DND-41 (cell line): ENCODE measurements at regions not wholly inside any gene's neighbourhood (a gene's known extent, or its start where the extent isn't known, plus 50 kb on each side); places are given as distances from the start of the nearest gene placed in this dataset.
"Not testable (repeated sequence)": the region's sequence is repeated elsewhere in the genome, so short reads cannot be mapped to it uniquely, and the experiment has no call there.

ENCODE experiments used
- ATAC-seq: fragments of 200-7000 bp; cut with Tn5 transposase; 3 replicates; pipeline ENCODE4 v1.9.1; 2021; ENCODE audit warnings: low read depth; ENCODE audit not compliant: insufficient read depth
- DNase-seq: peaks from one replicate; pipeline ENCODE4 v3.0.0-alpha.2; 2020
- H2AFZ ChIP-seq: 2 replicates; pipeline ENCODE4 v1.6.0; 2012; ENCODE audit warnings: low read depth, low read length
- H3K27ac ChIP-seq: 2 replicates; pipeline ENCODE4 v1.5.1; 2012; ENCODE audit warnings: low read length, inconsistent platforms
- H3K27me3 ChIP-seq: fragments of 200-600 bp; sonication (generic); 2 replicates; pipeline ENCODE4 v1.6.0; 2012; ENCODE audit warnings: low read length, mild to moderate bottlenecking, inconsistent platforms; ENCODE audit not compliant: insufficient read depth, poor library complexity
- H3K36me3 ChIP-seq: 2 replicates; pipeline ENCODE4 v1.5.1; 2012; ENCODE audit warnings: low read length, inconsistent platforms; ENCODE audit not compliant: insufficient read depth
- H3K4me1 ChIP-seq: 2 replicates; pipeline ENCODE4 v1.5.1; 2012; ENCODE audit warnings: mild to moderate bottlenecking, low read length; ENCODE audit not compliant: insufficient read depth
- H3K4me2 ChIP-seq: 2 replicates; pipeline ENCODE4 v1.6.0; 2012; ENCODE audit warnings: mild to moderate bottlenecking, moderate library complexity, low read length, inconsistent platforms; ENCODE audit not compliant: insufficient read depth
- H3K4me3 ChIP-seq, 2 experiments: fragments of 200-600 bp in 1 of 2; shearing (Covaris generic) in 1 of 2; 2 replicates each; pipeline ENCODE4 v1.5.1; 2012 to 2016; ENCODE audit warnings: inconsistent platforms in 2 of 2, low read length in 2 of 2, mild to moderate bottlenecking in 2 of 2, low read depth in 1 of 2, moderate library complexity in 1 of 2
- H3K79me2 ChIP-seq: 2 replicates; pipeline ENCODE4 v1.6.0; 2012; ENCODE audit warnings: low read length, inconsistent platforms; ENCODE audit not compliant: insufficient read depth
- H3K9ac ChIP-seq: 2 replicates; pipeline ENCODE4 v1.6.0; 2012; ENCODE audit warnings: low read depth, mild to moderate bottlenecking, inconsistent platforms, low read length, moderate library complexity
- H3K9me3 ChIP-seq: 2 replicates; pipeline ENCODE4 v1.5.1; 2012; ENCODE audit warnings: low read length, moderate library complexity, mild to moderate bottlenecking, inconsistent platforms; ENCODE audit not compliant: insufficient read depth, severe bottlenecking
- H4K20me1 ChIP-seq: 2 replicates; pipeline ENCODE4 v1.6.0; 2012; ENCODE audit warnings: low read length; ENCODE audit not compliant: insufficient read depth
- EZH2 ChIP-seq: IDR thresholded peaks from 3 replicates; pipeline ENCODE4 v1.6.1; 2012; ENCODE audit warnings: borderline replicate concordance, low read depth, mild to moderate bottlenecking, moderate library complexity, low read length, inconsistent platforms; ENCODE audit not compliant: severe bottlenecking
- TF ChIP-seq, protein P1 (sequence below): IDR thresholded peaks from 2 replicates; pipeline ENCODE4 v1.5.1; 2012; ENCODE audit warnings: borderline replicate concordance, low read length, moderate library complexity, mild to moderate bottlenecking; ENCODE audit not compliant: poor library complexity, severe bottlenecking; ENCODE audit errors: extremely low read depth

DNA sequence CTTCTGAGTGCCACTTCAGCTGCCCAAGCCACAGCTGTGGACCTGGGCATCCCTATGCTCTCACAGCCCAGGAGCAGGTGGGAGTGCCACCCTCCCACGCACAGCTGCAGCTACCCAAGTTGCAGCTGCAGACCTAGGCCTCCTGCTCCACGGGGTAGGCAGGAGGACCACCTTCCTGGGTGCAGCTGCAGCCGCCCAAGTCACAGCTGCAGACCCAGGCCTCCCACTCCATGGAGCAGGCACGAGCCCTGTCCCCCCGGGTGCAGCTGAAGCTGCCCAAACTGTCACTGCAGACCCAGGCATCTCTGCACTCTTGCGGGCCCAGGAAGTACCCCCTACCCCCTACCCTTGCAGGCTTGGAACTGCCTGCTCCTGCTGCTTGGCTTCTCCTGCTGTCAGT, 260.2 kb downstream of the XPNPEP1 start:
- H3K4me2 ChIP-seq: no peak overlapping the region
- H3K27me3 ChIP-seq: no peaks in the 10 kb centered on the region
- H3K79me2 ChIP-seq: no peaks in the 10 kb centered on the region
- TF ChIP-seq, protein P1, sequence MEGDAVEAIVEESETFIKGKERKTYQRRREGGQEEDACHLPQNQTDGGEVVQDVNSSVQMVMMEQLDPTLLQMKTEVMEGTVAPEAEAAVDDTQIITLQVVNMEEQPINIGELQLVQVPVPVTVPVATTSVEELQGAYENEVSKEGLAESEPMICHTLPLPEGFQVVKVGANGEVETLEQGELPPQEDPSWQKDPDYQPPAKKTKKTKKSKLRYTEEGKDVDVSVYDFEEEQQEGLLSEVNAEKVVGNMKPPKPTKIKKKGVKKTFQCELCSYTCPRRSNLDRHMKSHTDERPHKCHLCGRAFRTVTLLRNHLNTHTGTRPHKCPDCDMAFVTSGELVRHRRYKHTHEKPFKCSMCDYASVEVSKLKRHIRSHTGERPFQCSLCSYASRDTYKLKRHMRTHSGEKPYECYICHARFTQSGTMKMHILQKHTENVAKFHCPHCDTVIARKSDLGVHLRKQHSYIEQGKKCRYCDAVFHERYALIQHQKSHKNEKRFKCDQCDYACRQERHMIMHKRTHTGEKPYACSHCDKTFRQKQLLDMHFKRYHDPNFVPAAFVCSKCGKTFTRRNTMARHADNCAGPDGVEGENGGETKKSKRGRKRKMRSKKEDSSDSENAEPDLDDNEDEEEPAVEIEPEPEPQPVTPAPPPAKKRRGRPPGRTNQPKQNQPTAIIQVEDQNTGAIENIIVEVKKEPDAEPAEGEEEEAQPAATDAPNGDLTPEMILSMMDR: no peak
- no peak for TF ChIP-seq EZH2
- ATAC-seq (no peak), DNase-seq (no peak)
- H3K4me1 ChIP-seq: no peaks in the 10 kb centered on the region
- H3K9ac ChIP-seq: no peak overlapping the region
- no peak overlapping the region for H2AFZ ChIP-seq
- no peak overlapping the region for H3K27ac ChIP-seq
- no peaks in the 10 kb centered on the region for H3K36me3 ChIP-seq
- peaks cover 13% of the 10 kb centered on the region for H3K9me3 ChIP-seq
- H3K4me3 ChIP-seq: no peak overlapping the region
- H4K20me1 ChIP-seq: no peaks in the 10 kb centered on the region

DNA sequence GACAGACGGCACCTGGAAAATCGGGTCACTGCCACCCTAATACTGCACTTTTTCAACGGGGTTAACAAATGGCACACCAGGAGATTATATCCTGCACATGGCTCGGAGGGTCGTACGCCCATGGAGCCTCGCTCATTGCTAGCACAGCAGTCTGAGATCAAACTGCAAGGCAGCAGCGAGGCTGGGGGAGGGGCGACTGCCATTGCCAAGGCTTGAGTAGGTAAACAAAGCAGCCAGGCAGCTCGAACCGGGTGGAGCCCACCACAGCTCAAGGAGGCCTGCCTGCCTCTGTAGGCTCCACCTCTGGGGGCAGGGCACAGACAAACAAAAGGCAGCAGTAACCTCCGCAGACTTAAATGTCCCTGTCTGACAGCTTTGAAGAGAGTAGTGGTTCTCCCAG, 270.7 kb downstream of the XPNPEP1 start:
- not testable (repeated sequence) for H3K4me1 ChIP-seq, H3K27ac ChIP-seq, DNase-seq, H3K9me3 ChIP-seq, H2AFZ ChIP-seq, H3K4me2 ChIP-seq, H4K20me1 ChIP-seq, ATAC-seq, H3K9ac ChIP-seq, H3K4me3 ChIP-seq, H3K79me2 ChIP-seq, H3K36me3 ChIP-seq, H3K27me3 ChIP-seq

DNA sequence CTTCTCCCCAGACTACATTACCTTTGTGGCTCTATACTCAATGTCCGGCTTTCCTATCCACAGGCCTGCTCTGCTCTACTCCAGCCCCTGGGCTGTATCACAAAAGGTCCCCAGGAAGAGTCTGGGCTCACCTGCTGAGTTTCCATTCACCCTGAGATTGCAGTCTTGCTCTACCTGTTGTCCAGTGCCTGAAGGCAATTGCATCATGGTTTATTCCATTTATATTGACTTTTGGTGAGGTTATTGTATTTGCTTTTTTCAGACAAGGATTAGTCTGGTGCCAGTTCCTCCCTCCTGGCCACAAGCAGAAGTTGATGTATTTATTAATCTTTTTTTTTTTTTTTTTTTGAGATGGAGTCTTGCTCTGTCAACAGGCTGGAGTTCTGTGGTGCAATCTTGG, 273.1 kb downstream of the XPNPEP1 start:
- no peak overlapping the region for H3K4me3 ChIP-seq
- no peaks in the 10 kb centered on the region for H3K79me2 ChIP-seq
- H4K20me1 ChIP-seq: no peaks in the 10 kb centered on the region
- no peaks in the 10 kb centered on the region for H3K27me3 ChIP-seq
- TF ChIP-seq EZH2: no peak
- TF ChIP-seq, protein P1: no peak
- no peak overlapping the region for H3K4me2 ChIP-seq
- DNase-seq: no peak
- ATAC-seq: no peak
- no peaks in the 10 kb centered on the region for H3K36me3 ChIP-seq
- no peak overlapping the region for H3K9ac ChIP-seq
- H2AFZ ChIP-seq: no peak overlapping the region
- H3K27ac ChIP-seq: no peak overlapping the region
- H3K4me1 ChIP-seq: no peaks in the 10 kb centered on the region
- no peaks in the 10 kb centered on the region for H3K9me3 ChIP-seq

DNA sequence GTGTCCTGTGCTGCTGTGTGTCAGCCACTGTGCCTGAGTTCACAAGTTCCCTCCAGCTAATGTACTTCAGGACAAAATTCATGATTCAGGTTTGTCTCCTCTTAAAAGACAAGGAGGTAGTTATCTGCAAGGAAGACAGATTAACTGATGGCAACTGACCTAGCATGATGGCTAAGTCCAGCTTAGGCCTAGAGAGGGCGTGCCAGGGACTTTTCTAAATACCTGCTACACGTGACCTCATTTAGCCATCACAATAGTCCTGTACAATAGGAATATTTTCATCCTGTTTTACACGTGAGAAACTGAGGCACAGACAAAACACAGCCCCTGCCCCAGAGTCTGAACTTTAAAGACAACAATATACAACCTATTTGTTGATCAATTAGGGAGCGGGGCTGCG, 275.7 kb downstream of the XPNPEP1 start:
- Histone ChIP-seq H3K27me3 (no peaks in the 10 kb centered on the region), H3K27ac (no peak overlapping the region), H3K9me3 (no peaks in the 10 kb centered on the region), H4K20me1 (no peaks in the 10 kb centered on the region), H3K36me3 (no peaks in the 10 kb centered on the region), H3K4me1 (no peaks in the 10 kb centered on the region), H3K79me2 (no peaks in the 10 kb centered on the region), H3K4me2 (no peak overlapping the region), H3K9ac (no peak overlapping the region), H2AFZ (no peak overlapping the region), H3K4me3 (no peak overlapping the region)
- DNase-seq (no peak), ATAC-seq (no peak)
- no peak for TF ChIP-seq EZH2
- TF ChIP-seq, protein P1: no peak
